Smooth muscle cell (in vitro differentiated cells): ENCODE measurements at regions not wholly inside any gene's neighbourhood (a gene's known extent, or its start where the extent isn't known, plus 50 kb on each side); places are given as distances from the start of the nearest gene placed in this dataset.

ENCODE experiments used
- DNase-seq: peaks from one replicate; lab custom pipeline; 2025; ENCODE audit not compliant: unreplicated experiment; lab: John Stamatoyannopoulos, UW
- H2AFZ ChIP-seq: fragments of 200-600 bp; sonication (generic); 2 replicates; pipeline ENCODE4 v1.6.0; 2016; ENCODE audit warnings: antibody characterized with exemption, low read depth, mild to moderate bottlenecking
- H3F3A ChIP-seq: fragments of 200-600 bp; sonication (generic); 2 replicates; pipeline ENCODE4 v1.6.0; 2017; ENCODE audit warnings: antibody characterized with exemption, low read depth
- H3K27ac ChIP-seq: fragments of 200-600 bp; sonication (generic); 2 replicates; pipeline ENCODE4 v1.5.1; 2016; ENCODE audit warnings: low read depth, mild to moderate bottlenecking
- H3K27me3 ChIP-seq: fragments of 200-600 bp; sonication (generic); 2 replicates; pipeline ENCODE4 v1.6.1; 2016; ENCODE audit warnings: low read depth, mild to moderate bottlenecking
- H3K36me3 ChIP-seq: fragments of 200-600 bp; sonication (generic); 2 replicates; pipeline ENCODE4 v1.5.1; 2016; ENCODE audit warnings: low read depth
- H3K4me1 ChIP-seq: fragments of 200-600 bp; sonication (generic); 2 replicates; pipeline ENCODE4 v1.5.1; 2016; ENCODE audit warnings: low read depth
- H3K4me2 ChIP-seq: fragments of 200-600 bp; sonication (generic); 2 replicates; pipeline ENCODE4 v1.6.0; 2016; ENCODE audit warnings: mild to moderate bottlenecking
- H3K4me3 ChIP-seq: fragments of 200-600 bp; sonication (generic); 2 replicates; pipeline ENCODE4 v1.5.1; 2016; ENCODE audit warnings: mild to moderate bottlenecking
- H3K79me2 ChIP-seq: fragments of 200-600 bp; sonication (generic); 2 replicates; pipeline ENCODE4 v1.6.0; 2016; ENCODE audit warnings: low read depth, mild to moderate bottlenecking
- H3K9ac ChIP-seq: fragments of 200-600 bp; sonication (generic); 2 replicates; pipeline ENCODE4 v1.6.0; 2016; ENCODE audit warnings: low read depth
- H3K9me3 ChIP-seq: fragments of 200-600 bp; sonication (generic); replicated peaks from 2 replicates; pipeline ENCODE4 v1.5.1; 2016; ENCODE audit warnings: low read depth
- H4K20me1 ChIP-seq: fragments of 200-600 bp; sonication (generic); 2 replicates; pipeline ENCODE4 v1.6.0; 2016; ENCODE audit warnings: low read depth
- CTCF ChIP-seq: fragments of 200-600 bp; sonication (generic); IDR thresholded peaks from 2 replicates; pipeline ENCODE4 v1.5.1; 2017; ENCODE audit warnings: borderline replicate concordance, mild to moderate bottlenecking, antibody characterized with exemption; ENCODE audit not compliant: insufficient read depth, poor library complexity, severe bottlenecking
- WGBS: methylation state at CpG from one replicate; pipeline ENCODE4 v1.1.7; 2016; ENCODE audit warnings: low lambda C conversion rate; 5-methylcytosine and 5-hydroxymethylcytosine counted together

GRCh38 chr4:111883557-111883999 is 261.7 kb upstream of the FAM241A start:
- peaks cover 7% of the 10 kb centered on the region for H3F3A ChIP-seq
- H3K79me2 ChIP-seq, result no peaks in the 10 kb centered on the region
- WGBS, result 14% methylated on average over 1 of the region's 1 CpG
- peak overlapping the region; percentile 26 for H3K4me2 ChIP-seq
- no peak for DNase-seq
- H3K9me3 ChIP-seq, result no peaks in the 10 kb centered on the region
- H3K27ac ChIP-seq, result no peak overlapping the region
- no peak overlapping the region for H3K9ac ChIP-seq
- no peak overlapping the region for H3K4me3 ChIP-seq
- no peaks in the 10 kb centered on the region for H3K36me3 ChIP-seq
- no peaks in the 10 kb centered on the region for H3K27me3 ChIP-seq
- peaks cover 24% of the 10 kb centered on the region for H3K4me1 ChIP-seq
- H2AFZ ChIP-seq, result no peak overlapping the region
- no peak for TF ChIP-seq CTCF
- no peaks in the 10 kb centered on the region for H4K20me1 ChIP-seq

GRCh38 chr4:111890412-111890811 is 254.8 kb upstream of the FAM241A start:
- no peaks in the 10 kb centered on the region for H3K4me1 ChIP-seq
- H3K4me3 ChIP-seq, result no peak overlapping the region
- H3K4me2 ChIP-seq, result no peak overlapping the region
- no peak overlapping the region for H2AFZ ChIP-seq
- TF ChIP-seq CTCF, result no peak
- H3F3A ChIP-seq, result no peaks in the 10 kb centered on the region
- H3K9ac ChIP-seq, result no peak overlapping the region
- DNase-seq, result no peak
- no peaks in the 10 kb centered on the region for H3K79me2 ChIP-seq
- no peaks in the 10 kb centered on the region for H3K36me3 ChIP-seq
- WGBS, result 97% methylated on average over 4 of the region's 4 CpGs
- H3K9me3 ChIP-seq, result no peaks in the 10 kb centered on the region
- no peak overlapping the region for H3K27ac ChIP-seq
- no peaks in the 10 kb centered on the region for H3K27me3 ChIP-seq
- H4K20me1 ChIP-seq, result no peaks in the 10 kb centered on the region

- Histone ChIP-seq H2AFZ (no peak overlapping the region), H3F3A (no peaks in the 10 kb centered on the region), H3K4me2 (no peak overlapping the region), H3K79me2 (no peaks in the 10 kb centered on the region), H3K36me3 (no peaks in the 10 kb centered on the region), H4K20me1 (no peaks in the 10 kb centered on the region), H3K27me3 (no peaks in the 10 kb centered on the region), H3K9me3 (no peaks in the 10 kb centered on the region), H3K27ac (no peak overlapping the region), H3K4me3 (no peak overlapping the region), H3K9ac (no peak overlapping the region), H3K4me1 (no peaks in the 10 kb centered on the region)
- DNase-seq, result no peak
- 86% methylated on average over 4 of the region's 4 CpGs for WGBS
- TF ChIP-seq CTCF, result no peak
Observed at GRCh38 chr4:111905511-111905910, 239.7 kb upstream of the FAM241A start.

- H4K20me1 ChIP-seq, result no peaks in the 10 kb centered on the region
- DNase-seq, result no peak
- no peak overlapping the region for H2AFZ ChIP-seq
- no peak overlapping the region for H3K27ac ChIP-seq
- no peak overlapping the region for H3K4me2 ChIP-seq
- no peak overlapping the region for H3K9ac ChIP-seq
- H3K4me3 ChIP-seq, result no peak overlapping the region
- H3K9me3 ChIP-seq, result no peaks in the 10 kb centered on the region
- no peaks in the 10 kb centered on the region for H3K79me2 ChIP-seq
- no peaks in the 10 kb centered on the region for H3K36me3 ChIP-seq
- TF ChIP-seq CTCF, result no peak
- H3K27me3 ChIP-seq, result no peaks in the 10 kb centered on the region
- H3K4me1 ChIP-seq, result no peaks in the 10 kb centered on the region
- no peaks in the 10 kb centered on the region for H3F3A ChIP-seq
- 87% methylated on average over 1 of the region's 1 CpG for WGBS
Observed at GRCh38 chr4:111919639-111920038, 225.6 kb upstream of the FAM241A start.
